ENCODE measurements at regions not wholly inside any gene's neighbourhood (a gene's known extent, or its start where the extent isn't known, plus 50 kb on each side); places are given as distances from the start of the nearest gene placed in this dataset.

DNA sequence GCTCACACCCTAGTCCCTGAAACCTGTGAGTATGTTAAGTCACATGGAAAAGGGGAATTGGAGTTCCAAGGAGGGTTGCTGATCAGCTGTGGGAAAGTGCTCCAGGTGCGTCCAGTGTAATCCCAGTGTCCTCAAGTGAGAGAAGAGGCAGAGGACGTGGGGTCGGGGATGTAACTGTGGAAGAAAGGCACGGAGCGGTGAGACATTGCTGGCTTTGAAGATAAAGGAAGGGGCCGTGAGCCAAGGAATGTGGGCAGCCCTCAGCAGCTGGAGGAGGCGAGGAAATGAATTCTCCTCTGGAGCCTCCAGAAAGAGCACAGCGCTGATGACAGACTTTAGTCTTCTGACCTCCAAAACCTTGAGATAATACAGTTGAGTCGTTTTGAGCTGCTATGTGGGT, 191.6 kb upstream of the TMEM132C start:
- Histone ChIP-seq H3K27me3 (ENCODE audit: control insufficient read depth in 2 of 2, insufficient read depth in 2 of 2, low read length in 2 of 2) (no peaks in the 10 kb centered on the region), H3K9me3 (ENCODE audit: control insufficient read depth in 2 of 2, low read length in 2 of 2) (no peaks in the 10 kb centered on the region), H3K4me1 (ENCODE audit: control insufficient read depth in 2 of 2, insufficient read depth in 2 of 2, low read length in 2 of 2) (no peaks in the 10 kb centered on the region), H3K4me3 (ENCODE audit: low read length in 2 of 2) (no peak overlapping the region), H3K9ac (ENCODE audit: low read depth in 1 of 2, low read length in 2 of 2) (no peak overlapping the region), H3K27ac (ENCODE audit: low read depth in 2 of 2, low read length in 2 of 2) (no peak overlapping the region), H3K36me3 (ENCODE audit: control insufficient read depth in 2 of 2, insufficient read depth in 2 of 2, low read length in 2 of 2) (no peaks in the 10 kb centered on the region)

DNA sequence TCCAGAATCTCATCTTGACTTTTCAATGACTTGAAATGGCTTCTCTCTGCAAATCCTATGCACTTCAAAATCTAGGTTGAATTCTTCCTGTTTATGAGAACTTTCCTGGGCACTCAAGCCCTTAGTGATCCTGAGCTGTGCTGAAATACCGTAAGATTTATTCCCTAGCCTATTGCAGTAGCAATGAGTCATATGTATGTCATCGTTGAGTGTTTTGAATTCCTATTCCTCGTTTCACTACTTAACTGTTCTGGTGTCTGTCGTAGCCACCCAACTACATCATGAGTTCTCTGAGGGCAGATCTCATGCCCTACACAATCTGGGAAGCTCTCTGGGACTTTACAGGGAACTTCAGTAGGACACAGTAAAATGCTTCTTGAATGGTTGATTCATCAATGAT, 190.8 kb upstream of the TMEM132C start:
- no peaks in the 10 kb centered on the region for H3K36me3 ChIP-seq (ENCODE audit: control insufficient read depth in 2 of 2, insufficient read depth in 2 of 2, low read length in 2 of 2)
- H3K9ac ChIP-seq (ENCODE audit: low read depth in 1 of 2, low read length in 2 of 2): no peak overlapping the region
- no peaks in the 10 kb centered on the region for H3K4me1 ChIP-seq (ENCODE audit: control insufficient read depth in 2 of 2, insufficient read depth in 2 of 2, low read length in 2 of 2)
- no peaks in the 10 kb centered on the region for H3K9me3 ChIP-seq (ENCODE audit: control insufficient read depth in 2 of 2, low read length in 2 of 2)
- H3K27me3 ChIP-seq (ENCODE audit: control insufficient read depth in 2 of 2, insufficient read depth in 2 of 2, low read length in 2 of 2): no peaks in the 10 kb centered on the region
- no peak overlapping the region for H3K4me3 ChIP-seq (ENCODE audit: low read length in 2 of 2)
- H3K27ac ChIP-seq (ENCODE audit: low read depth in 2 of 2, low read length in 2 of 2): no peak overlapping the region

DNA sequence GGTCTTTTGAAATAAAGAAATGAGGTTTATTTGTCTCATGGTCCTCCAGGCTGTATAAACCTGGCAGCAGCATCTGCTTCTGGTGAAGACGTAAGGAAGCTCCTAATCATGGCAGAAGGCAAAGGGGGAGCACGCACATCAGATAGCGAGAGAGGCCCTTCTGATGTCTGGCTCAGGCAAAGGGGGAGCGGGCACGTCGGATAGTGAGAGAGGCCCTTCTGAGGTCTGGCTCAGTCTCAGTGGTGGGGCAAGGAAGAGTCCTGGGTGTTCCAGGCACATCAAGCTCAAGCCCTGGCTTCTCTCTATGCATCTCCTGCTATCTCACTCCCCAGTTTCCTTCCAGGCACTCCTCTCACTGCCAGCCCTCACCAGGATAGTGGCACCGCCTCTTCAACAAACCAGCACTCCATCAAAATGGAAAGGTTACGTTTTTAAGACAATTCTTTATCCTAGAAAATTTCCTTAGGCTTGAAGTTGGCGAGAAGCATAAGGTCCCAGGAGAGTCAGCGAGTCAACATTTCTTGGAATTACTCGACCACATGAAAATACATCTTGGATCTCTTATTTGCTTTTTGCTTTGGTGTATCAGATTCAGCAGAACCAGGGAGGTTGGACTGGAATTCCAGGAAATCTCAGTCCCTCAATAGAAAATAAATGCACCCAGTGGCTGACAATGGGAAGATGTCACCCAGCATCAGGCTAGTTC, 189.6 kb upstream of the TMEM132C start:
- Histone ChIP-seq H3K36me3 (ENCODE audit: control insufficient read depth in 2 of 2, insufficient read depth in 2 of 2, low read length in 2 of 2) (no peaks in the 10 kb centered on the region), H3K27me3 (ENCODE audit: control insufficient read depth in 2 of 2, insufficient read depth in 2 of 2, low read length in 2 of 2) (no peaks in the 10 kb centered on the region), H3K9me3 (ENCODE audit: control insufficient read depth in 2 of 2, low read length in 2 of 2) (no peaks in the 10 kb centered on the region), H3K4me3 (ENCODE audit: low read length in 2 of 2) (no peak overlapping the region), H3K9ac (ENCODE audit: low read depth in 1 of 2, low read length in 2 of 2) (no peak overlapping the region), H3K27ac (ENCODE audit: low read depth in 2 of 2, low read length in 2 of 2) (no peak overlapping the region), H3K4me1 (ENCODE audit: control insufficient read depth in 2 of 2, insufficient read depth in 2 of 2, low read length in 2 of 2) (no peaks in the 10 kb centered on the region)

DNA sequence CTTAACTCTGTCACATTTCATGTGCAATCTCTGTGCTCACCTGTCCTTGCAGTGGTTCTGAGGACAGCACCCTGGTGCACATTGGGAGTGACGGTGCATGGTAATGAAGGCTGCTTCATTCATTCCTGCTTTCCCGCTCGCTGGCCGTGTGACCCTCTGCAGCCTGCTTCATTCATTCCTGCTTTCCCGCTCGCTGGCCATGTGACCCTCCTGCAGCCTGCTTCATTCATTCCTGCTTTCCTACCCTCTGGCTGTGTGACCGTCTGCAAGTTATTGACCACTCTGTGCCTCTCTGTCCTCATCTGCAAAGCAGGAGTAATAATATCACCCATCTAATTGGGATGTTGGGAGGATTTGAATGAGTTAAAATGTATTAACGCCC, 189.1 kb upstream of the TMEM132C start:
- Histone ChIP-seq H3K27ac (ENCODE audit: low read depth in 2 of 2, low read length in 2 of 2) (no peak overlapping the region), H3K9me3 (ENCODE audit: control insufficient read depth in 2 of 2, low read length in 2 of 2) (no peaks in the 10 kb centered on the region), H3K4me1 (ENCODE audit: control insufficient read depth in 2 of 2, insufficient read depth in 2 of 2, low read length in 2 of 2) (no peaks in the 10 kb centered on the region), H3K9ac (ENCODE audit: low read depth in 1 of 2, low read length in 2 of 2) (no peak overlapping the region), H3K36me3 (ENCODE audit: control insufficient read depth in 2 of 2, insufficient read depth in 2 of 2, low read length in 2 of 2) (no peaks in the 10 kb centered on the region), H3K27me3 (ENCODE audit: control insufficient read depth in 2 of 2, insufficient read depth in 2 of 2, low read length in 2 of 2) (no peaks in the 10 kb centered on the region), H3K4me3 (ENCODE audit: low read length in 2 of 2) (no peak overlapping the region)

DNA sequence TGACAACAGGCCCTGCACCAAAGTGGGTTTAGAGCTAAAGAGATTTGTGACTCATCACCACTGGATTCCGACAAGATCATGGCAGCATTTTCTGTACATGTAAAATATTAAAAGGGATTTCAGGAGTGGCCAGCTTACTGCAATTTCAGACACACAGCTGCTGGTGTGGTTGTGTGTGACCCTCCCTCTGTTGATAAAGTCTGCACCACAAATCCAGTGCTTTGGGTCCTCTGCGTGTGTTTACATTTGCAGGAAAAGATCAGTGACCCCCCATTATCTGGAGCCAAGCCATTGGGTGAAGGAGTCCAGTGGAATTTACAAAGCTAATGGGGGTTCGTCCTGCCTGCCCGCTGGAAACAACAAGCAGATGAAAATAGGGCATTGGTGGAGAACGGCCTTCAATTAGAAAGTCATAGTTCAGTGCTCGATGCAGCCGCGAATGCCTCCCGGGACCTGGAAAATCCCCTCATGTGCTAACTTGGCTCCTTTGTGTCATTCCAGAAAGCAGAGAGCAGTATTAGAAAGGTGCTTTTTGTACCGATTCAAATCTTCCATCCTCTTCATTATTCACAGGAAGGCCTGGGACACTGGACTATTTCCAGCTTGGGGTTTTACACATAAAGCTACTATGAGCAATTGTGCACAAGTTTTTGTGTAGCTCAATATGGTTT, 188.5 kb upstream of the TMEM132C start:
- H3K27ac ChIP-seq (ENCODE audit: low read depth in 2 of 2, low read length in 2 of 2): no peak overlapping the region
- H3K9me3 ChIP-seq (ENCODE audit: control insufficient read depth in 2 of 2, low read length in 2 of 2): no peaks in the 10 kb centered on the region
- no peaks in the 10 kb centered on the region for H3K4me1 ChIP-seq (ENCODE audit: control insufficient read depth in 2 of 2, insufficient read depth in 2 of 2, low read length in 2 of 2)

GRCh38 chr12:128079446-128079845, 187.5 kb upstream of the TMEM132C start:
- no peaks in the 10 kb centered on the region for H3K4me1 ChIP-seq (ENCODE audit: control insufficient read depth in 2 of 2, insufficient read depth in 2 of 2, low read length in 2 of 2)
- H3K27ac ChIP-seq (ENCODE audit: low read depth in 2 of 2, low read length in 2 of 2): no peak overlapping the region
- no peaks in the 10 kb centered on the region for H3K36me3 ChIP-seq (ENCODE audit: control insufficient read depth in 2 of 2, insufficient read depth in 2 of 2, low read length in 2 of 2)
- H3K9me3 ChIP-seq (ENCODE audit: control insufficient read depth in 2 of 2, low read length in 2 of 2): no peaks in the 10 kb centered on the region
- H3K27me3 ChIP-seq (ENCODE audit: control insufficient read depth in 2 of 2, insufficient read depth in 2 of 2, low read length in 2 of 2): no peaks in the 10 kb centered on the region
- no peak overlapping the region for H3K9ac ChIP-seq (ENCODE audit: low read depth in 1 of 2, low read length in 2 of 2)
- H3K4me3 ChIP-seq (ENCODE audit: low read length in 2 of 2): no peak overlapping the region

More for the DNA sequence above, 188.5 kb upstream of the TMEM132C start:
- Histone ChIP-seq H3K4me3 (ENCODE audit: low read length in 2 of 2) (no peak overlapping the region), H3K9ac (ENCODE audit: low read depth in 1 of 2, low read length in 2 of 2) (no peak overlapping the region), H3K36me3 (ENCODE audit: control insufficient read depth in 2 of 2, insufficient read depth in 2 of 2, low read length in 2 of 2) (no peaks in the 10 kb centered on the region), H3K27me3 (ENCODE audit: control insufficient read depth in 2 of 2, insufficient read depth in 2 of 2, low read length in 2 of 2) (no peaks in the 10 kb centered on the region)

GRCh38 chr12:128083132-128083729, 183.7 kb upstream of the TMEM132C start:
- H3K36me3 ChIP-seq (ENCODE audit: control insufficient read depth in 2 of 2, insufficient read depth in 2 of 2, low read length in 2 of 2): no peaks in the 10 kb centered on the region
- H3K27me3 ChIP-seq (ENCODE audit: control insufficient read depth in 2 of 2, insufficient read depth in 2 of 2, low read length in 2 of 2): no peaks in the 10 kb centered on the region
- H3K9ac ChIP-seq (ENCODE audit: low read depth in 1 of 2, low read length in 2 of 2): no peak overlapping the region
- no peaks in the 10 kb centered on the region for H3K4me1 ChIP-seq (ENCODE audit: control insufficient read depth in 2 of 2, insufficient read depth in 2 of 2, low read length in 2 of 2)
- no peak overlapping the region for H3K27ac ChIP-seq (ENCODE audit: low read depth in 2 of 2, low read length in 2 of 2)
- H3K4me3 ChIP-seq (ENCODE audit: low read length in 2 of 2): no peak overlapping the region
- H3K9me3 ChIP-seq (ENCODE audit: control insufficient read depth in 2 of 2, low read length in 2 of 2): no peaks in the 10 kb centered on the region

DNA sequence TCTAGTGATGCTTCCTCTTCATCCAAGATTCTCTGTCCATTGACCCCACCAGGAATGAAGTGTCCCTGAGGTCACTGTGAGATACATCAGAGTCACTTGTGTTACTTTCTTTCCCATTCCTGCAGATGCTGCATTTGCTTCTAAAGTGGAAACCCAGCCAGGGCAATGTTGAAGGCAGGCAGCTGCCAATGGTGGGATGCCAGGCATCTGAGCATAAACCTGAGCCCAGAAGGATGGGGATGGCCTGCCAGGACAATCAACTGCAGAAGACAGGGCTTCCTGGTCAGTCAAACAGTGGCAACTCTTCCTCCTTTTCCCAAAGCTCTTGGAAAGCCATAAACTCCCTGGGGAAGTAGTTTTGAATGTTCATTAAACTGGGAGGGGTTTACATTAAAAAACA, 178.0 kb upstream of the TMEM132C start:
- Histone ChIP-seq H3K9ac (ENCODE audit: low read depth in 1 of 2, low read length in 2 of 2) (no peak overlapping the region), H3K9me3 (ENCODE audit: control insufficient read depth in 2 of 2, low read length in 2 of 2) (no peaks in the 10 kb centered on the region), H3K36me3 (ENCODE audit: control insufficient read depth in 2 of 2, insufficient read depth in 2 of 2, low read length in 2 of 2) (no peaks in the 10 kb centered on the region), H3K27ac (ENCODE audit: low read depth in 2 of 2, low read length in 2 of 2) (no peak overlapping the region), H3K4me1 (ENCODE audit: control insufficient read depth in 2 of 2, insufficient read depth in 2 of 2, low read length in 2 of 2) (no peaks in the 10 kb centered on the region), H3K4me3 (ENCODE audit: low read length in 2 of 2) (no peak overlapping the region), H3K27me3 (ENCODE audit: control insufficient read depth in 2 of 2, insufficient read depth in 2 of 2, low read length in 2 of 2) (no peaks in the 10 kb centered on the region)

- H3K27ac ChIP-seq (ENCODE audit: low read depth in 2 of 2, low read length in 2 of 2): no peak overlapping the region
- no peaks in the 10 kb centered on the region for H3K36me3 ChIP-seq (ENCODE audit: control insufficient read depth in 2 of 2, insufficient read depth in 2 of 2, low read length in 2 of 2)
- H3K4me1 ChIP-seq (ENCODE audit: control insufficient read depth in 2 of 2, insufficient read depth in 2 of 2, low read length in 2 of 2): no peaks in the 10 kb centered on the region
- H3K9me3 ChIP-seq (ENCODE audit: control insufficient read depth in 2 of 2, low read length in 2 of 2): no peaks in the 10 kb centered on the region
- no peak overlapping the region for H3K4me3 ChIP-seq (ENCODE audit: low read length in 2 of 2)
- no peaks in the 10 kb centered on the region for H3K27me3 ChIP-seq (ENCODE audit: control insufficient read depth in 2 of 2, insufficient read depth in 2 of 2, low read length in 2 of 2)
- H3K9ac ChIP-seq (ENCODE audit: low read depth in 1 of 2, low read length in 2 of 2): no peak overlapping the region
Observed at GRCh38 chr12:128089961-128090360, 177.0 kb upstream of the TMEM132C start.

DNA sequence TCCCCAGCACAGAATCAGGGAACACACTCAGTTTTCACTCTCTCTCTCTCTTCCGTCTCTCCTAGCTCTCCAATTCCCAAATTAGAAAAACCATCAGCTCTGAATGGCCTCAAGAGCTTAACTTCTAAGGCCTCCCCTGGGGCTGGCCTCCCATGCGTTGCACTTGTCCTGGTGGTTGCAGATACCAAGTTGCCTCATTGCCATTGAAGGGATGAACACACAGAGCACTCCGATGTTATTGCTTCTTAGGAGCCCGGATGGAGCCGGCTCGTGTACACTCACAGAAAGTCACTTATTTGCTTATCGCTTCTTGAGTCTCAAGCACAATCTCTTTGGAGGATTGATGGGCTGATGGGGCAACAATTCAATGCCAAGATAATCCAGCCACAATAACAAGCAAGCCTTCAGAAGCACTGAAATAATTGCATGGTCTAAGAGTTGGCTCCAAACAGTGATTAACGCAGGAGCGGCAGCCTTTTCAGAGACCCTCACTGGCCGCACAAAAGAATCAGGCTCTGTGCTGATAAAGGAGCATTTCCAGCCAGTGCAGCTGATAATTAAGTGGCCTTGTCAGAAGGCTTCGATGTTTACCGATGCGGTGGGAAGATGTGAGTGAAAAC, 175.8 kb upstream of the TMEM132C start:
- Histone ChIP-seq H3K4me3 (ENCODE audit: low read length in 2 of 2) (no peak overlapping the region), H3K36me3 (ENCODE audit: control insufficient read depth in 2 of 2, insufficient read depth in 2 of 2, low read length in 2 of 2) (no peaks in the 10 kb centered on the region)

More for the DNA sequence above, 175.8 kb upstream of the TMEM132C start:
- Histone ChIP-seq H3K27me3 (ENCODE audit: control insufficient read depth in 2 of 2, insufficient read depth in 2 of 2, low read length in 2 of 2) (no peaks in the 10 kb centered on the region), H3K4me1 (ENCODE audit: control insufficient read depth in 2 of 2, insufficient read depth in 2 of 2, low read length in 2 of 2) (no peaks in the 10 kb centered on the region), H3K9ac (ENCODE audit: low read depth in 1 of 2, low read length in 2 of 2) (no peak overlapping the region), H3K9me3 (ENCODE audit: control insufficient read depth in 2 of 2, low read length in 2 of 2) (no peaks in the 10 kb centered on the region), H3K27ac (ENCODE audit: low read depth in 2 of 2, low read length in 2 of 2) (no peak overlapping the region)
